Neural crest cell (in vitro differentiated cells): ENCODE measurements at regions not wholly inside any gene's neighbourhood (a gene's known extent, or its start where the extent isn't known, plus 50 kb on each side); places are given as distances from the start of the nearest gene placed in this dataset.

ENCODE experiments used
- DNase-seq: peaks from one replicate; pipeline ENCODE4 v3.0.0; 2021; ENCODE audit warnings: low read depth, mixed read lengths, low spot score
- H3K27ac Mint-ChIP-seq: one replicate; pipeline ENCODE4 v1.8.0; 2021; ENCODE audit warnings: mild to moderate bottlenecking, mixed read lengths; ENCODE audit not compliant: unreplicated experiment
- H3K27me3 Mint-ChIP-seq: 2 replicates; pipeline ENCODE4 v1.8.0; 2021; ENCODE audit warnings: low read depth, mild to moderate bottlenecking, mixed read lengths
- H3K36me3 Mint-ChIP-seq: 2 replicates; pipeline ENCODE4 v1.8.0; 2021; ENCODE audit warnings: low read depth, mild to moderate bottlenecking, mixed read lengths
- H3K4me1 Mint-ChIP-seq: 2 replicates; pipeline ENCODE4 v1.8.0; 2021; ENCODE audit warnings: mixed read lengths
- H3K4me3 Mint-ChIP-seq: one replicate; pipeline ENCODE4 v1.8.0; 2021; ENCODE audit warnings: mild to moderate bottlenecking, mixed read lengths
- H3K9me3 Mint-ChIP-seq: 2 replicates; pipeline ENCODE4 v1.8.0; 2021; ENCODE audit warnings: mixed read lengths
- CTCF ChIP-seq: fragments of 200-600 bp; sonication (generic); conservative IDR thresholded peaks from 2 replicates; pipeline ENCODE4 v1.5.0; 2021; ENCODE audit warnings: antibody characterized with exemption, mild to moderate bottlenecking

DNA sequence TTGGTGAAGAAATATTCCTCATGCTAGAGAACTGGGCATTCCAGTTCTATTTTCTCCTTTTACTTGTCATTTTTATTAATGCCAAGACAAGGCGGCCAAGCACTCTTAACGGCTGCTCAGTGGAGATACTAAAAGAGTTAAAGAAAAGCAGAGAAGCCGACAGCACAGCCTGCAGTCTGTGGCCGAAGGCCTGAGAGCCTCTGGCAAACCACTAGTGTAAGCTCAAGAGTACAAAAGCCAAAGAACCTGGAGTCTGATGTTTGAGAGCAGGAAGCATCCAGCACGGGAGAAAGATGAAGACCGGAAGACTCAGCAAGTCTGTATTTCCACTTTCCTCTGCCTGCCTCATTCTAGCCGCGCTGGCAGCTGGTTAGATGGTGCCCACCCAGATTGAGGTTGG is 167.1 kb upstream of the FUT9 start:
- H3K36me3 Mint-ChIP-seq: no peaks in the 10 kb centered on the region
- no peak overlapping the region for H3K27ac Mint-ChIP-seq
- peaks cover 11% of the 10 kb centered on the region for H3K4me1 Mint-ChIP-seq

GRCh38 chr6:95856876-95857364 is 158.9 kb upstream of the FUT9 start:
- H3K4me1 Mint-ChIP-seq: no peaks in the 10 kb centered on the region
- no peaks in the 10 kb centered on the region for H3K36me3 Mint-ChIP-seq
- peaks cover 2% of the 10 kb centered on the region for H3K27me3 Mint-ChIP-seq
- H3K9me3 Mint-ChIP-seq: peaks cover 6% of the 10 kb centered on the region
- H3K27ac Mint-ChIP-seq: no peak overlapping the region
- TF ChIP-seq CTCF: no peak
- H3K4me3 Mint-ChIP-seq: no peak overlapping the region
- no peak for DNase-seq

More for the DNA sequence above, 167.1 kb upstream of the FUT9 start:
- H3K9me3 Mint-ChIP-seq: no peaks in the 10 kb centered on the region
- DNase-seq: no peak
- no peak overlapping the region for H3K4me3 Mint-ChIP-seq
- no peak for TF ChIP-seq CTCF
- H3K27me3 Mint-ChIP-seq: no peaks in the 10 kb centered on the region

- H3K9me3 Mint-ChIP-seq: no peaks in the 10 kb centered on the region
- no peak overlapping the region for H3K27ac Mint-ChIP-seq
- H3K4me1 Mint-ChIP-seq: no peaks in the 10 kb centered on the region
- H3K36me3 Mint-ChIP-seq: no peaks in the 10 kb centered on the region
- no peak overlapping the region for H3K4me3 Mint-ChIP-seq
- H3K27me3 Mint-ChIP-seq: peaks cover 3% of the 10 kb centered on the region
- no peak for DNase-seq
- TF ChIP-seq CTCF: no peak
Observed at GRCh38 chr6:95865857-95866256, 149.9 kb upstream of the FUT9 start.

DNA sequence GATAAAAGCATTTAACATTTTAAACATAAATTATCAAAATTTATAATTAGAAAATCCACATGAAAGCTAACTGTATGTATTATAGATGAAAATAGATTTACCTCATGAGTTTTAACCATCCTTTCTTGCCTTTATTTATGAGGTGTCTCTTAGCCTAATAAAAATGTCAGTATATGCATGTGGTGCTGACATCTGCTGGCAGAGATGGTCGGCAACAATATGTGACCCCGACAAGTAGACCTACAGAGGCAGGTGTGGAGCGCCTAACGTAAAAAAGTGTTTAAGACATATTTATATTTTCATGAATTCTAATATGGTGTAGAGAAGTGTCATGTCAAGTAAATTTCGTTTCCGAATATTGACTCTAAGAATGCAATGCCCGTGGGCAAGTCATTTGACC is 149.0 kb upstream of the FUT9 start:
- no peak for DNase-seq
- H3K27ac Mint-ChIP-seq: no peak overlapping the region
- no peaks in the 10 kb centered on the region for H3K36me3 Mint-ChIP-seq
- H3K9me3 Mint-ChIP-seq: no peaks in the 10 kb centered on the region
- H3K4me1 Mint-ChIP-seq: no peaks in the 10 kb centered on the region
- no peak overlapping the region for H3K4me3 Mint-ChIP-seq
- TF ChIP-seq CTCF: peak; percentile 58
- H3K27me3 Mint-ChIP-seq: peaks cover 6% of the 10 kb centered on the region

GRCh38 chr6:95867205-95867604 is 148.6 kb upstream of the FUT9 start:
- Mint-ChIP-seq H3K36me3 (no peaks in the 10 kb centered on the region), H3K4me3 (no peak overlapping the region), H3K4me1 (no peaks in the 10 kb centered on the region), H3K27me3 (peaks cover 6% of the 10 kb centered on the region), H3K27ac (no peak overlapping the region), H3K9me3 (no peaks in the 10 kb centered on the region)
- DNase-seq: no peak
- no peak for TF ChIP-seq CTCF

GRCh38 chr6:95877480-95877879 is 138.3 kb upstream of the FUT9 start:
- no peak overlapping the region for H3K4me3 Mint-ChIP-seq

More at GRCh38 chr6:95877480-95877879, 138.3 kb upstream of the FUT9 start:
- H3K27ac Mint-ChIP-seq: no peak overlapping the region
- no peaks in the 10 kb centered on the region for H3K4me1 Mint-ChIP-seq
- no peak for DNase-seq
- H3K9me3 Mint-ChIP-seq: no peaks in the 10 kb centered on the region
- H3K27me3 Mint-ChIP-seq: peaks cover 8% of the 10 kb centered on the region
- TF ChIP-seq CTCF: no peak
- H3K36me3 Mint-ChIP-seq: no peaks in the 10 kb centered on the region
